GOT3 (cell line): ENCODE measurements at regions not wholly inside any gene's neighbourhood (a gene's known extent, or its start where the extent isn't known, plus 50 kb on each side); places are given as distances from the start of the nearest gene placed in this dataset.
"Not testable (repeated sequence)": the region's sequence is repeated elsewhere in the genome, so short reads cannot be mapped to it uniquely, and the experiment has no call there.

ENCODE experiments used
- DNase-seq: peaks from one replicate; lab custom pipeline; 2025; ENCODE audit warnings: mixed read lengths; lab: John Stamatoyannopoulos, UW

DNA sequence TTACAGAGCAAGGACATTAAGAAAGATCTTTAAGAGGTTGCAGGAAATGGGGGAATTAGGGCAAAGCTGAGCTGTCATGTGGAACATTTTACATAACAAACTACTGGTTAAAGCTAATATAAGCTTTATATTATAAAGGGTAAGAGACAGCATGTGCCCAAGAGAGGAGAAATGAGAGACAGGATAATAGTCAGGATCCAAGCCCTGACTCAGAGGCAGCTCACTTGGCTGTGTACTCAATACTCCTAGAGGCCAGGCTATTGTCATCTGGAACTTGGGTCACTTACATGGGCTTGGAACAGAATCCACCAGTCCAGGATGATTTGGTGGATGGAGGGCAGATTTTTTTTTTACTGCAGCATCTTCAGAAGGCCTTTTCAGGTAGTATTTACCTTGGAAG, 418.6 kb upstream of the ZMIZ1 start:
- DNase-seq = no peak

GRCh38 chr10:78651287-78651686, 417.5 kb upstream of the ZMIZ1 start:
- DNase-seq = no peak

- no peak for DNase-seq
Measured at GRCh38 chr10:78653555-78653954, 415.2 kb upstream of the ZMIZ1 start.

DNA sequence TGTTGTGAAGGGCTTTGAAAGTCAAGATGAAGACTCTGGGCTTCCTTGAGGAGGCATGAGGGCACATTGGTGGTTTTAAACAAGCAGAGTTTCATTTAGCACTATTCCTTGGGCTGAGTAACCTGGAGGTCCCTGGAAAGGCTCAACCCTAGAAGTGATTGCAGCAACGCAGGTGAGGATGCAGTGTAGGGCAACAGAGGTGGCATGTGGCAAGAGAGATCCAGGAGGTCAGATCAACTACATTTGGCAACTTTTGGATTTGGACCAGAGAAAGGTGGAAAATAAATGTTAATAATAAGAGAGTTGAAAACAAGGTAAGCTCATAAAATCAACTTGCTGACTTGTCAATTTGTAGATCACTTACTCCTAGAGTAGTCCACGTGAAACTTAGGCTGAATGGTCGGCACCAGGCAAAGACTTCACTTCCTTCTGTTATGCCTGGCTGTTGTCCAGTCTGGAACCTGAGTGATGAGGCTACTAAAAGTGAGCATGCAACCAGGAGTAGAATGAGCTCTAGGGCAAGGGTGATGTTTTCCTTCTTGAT, 414.6 kb upstream of the ZMIZ1 start:
- DNase-seq = no peak

DNA sequence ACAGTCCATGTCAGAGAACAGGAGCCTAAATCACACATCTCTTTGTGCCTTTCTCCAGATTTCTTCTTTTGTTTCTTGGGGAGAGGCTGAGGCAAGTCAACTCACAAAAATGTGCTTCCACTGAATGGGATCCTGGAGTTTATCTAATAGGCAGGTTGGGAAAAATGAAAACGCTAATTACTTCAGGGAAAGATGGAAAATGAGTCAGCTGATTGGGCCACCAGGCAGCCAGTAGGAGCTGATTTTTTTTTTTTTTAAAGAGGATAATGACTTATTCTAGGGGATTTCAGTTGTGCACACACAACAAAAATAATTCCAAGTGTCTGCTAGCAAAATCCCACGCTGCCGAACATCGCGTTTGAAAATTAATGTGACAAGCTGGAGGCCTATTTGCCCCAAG, 412.8 kb upstream of the ZMIZ1 start:
- no peak for DNase-seq

- no peak for DNase-seq
Measured at GRCh38 chr10:78656417-78657162, 412.2 kb upstream of the ZMIZ1 start.

DNA sequence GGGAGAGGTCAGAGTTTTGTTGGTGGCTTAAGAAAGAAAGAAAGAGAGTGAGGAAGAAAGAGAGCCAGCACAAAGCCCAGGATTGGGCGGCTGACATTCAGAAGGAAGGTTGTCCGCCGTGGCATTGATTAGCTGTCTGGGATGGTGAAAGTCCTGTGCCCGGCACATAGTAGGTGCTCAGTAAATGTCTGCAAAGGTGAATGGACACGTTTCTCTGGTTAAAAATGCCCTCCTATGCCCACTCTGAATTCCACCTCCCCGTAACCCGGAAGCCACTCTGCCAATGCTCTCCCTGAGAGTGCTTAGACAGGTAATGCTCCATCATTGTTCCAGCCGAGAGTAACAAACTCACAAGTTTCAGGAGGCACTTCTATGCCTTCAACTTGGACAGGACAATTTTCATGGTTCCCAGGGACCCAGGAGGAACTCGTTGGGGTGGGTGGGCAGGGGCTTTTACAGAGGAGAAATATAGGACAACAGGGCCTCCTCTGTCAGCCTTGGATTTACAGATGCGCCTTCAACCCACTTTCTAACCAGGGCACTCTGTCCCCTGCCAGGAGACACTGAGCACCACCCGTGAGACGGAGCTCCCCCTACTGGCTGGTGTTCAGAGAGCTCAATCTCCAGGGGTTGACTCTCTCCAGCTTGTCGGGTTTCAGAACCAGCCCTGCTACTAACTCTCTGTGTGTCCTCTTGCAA, 411.5 kb upstream of the ZMIZ1 start:
- peak; percentile 16 for DNase-seq

DNA sequence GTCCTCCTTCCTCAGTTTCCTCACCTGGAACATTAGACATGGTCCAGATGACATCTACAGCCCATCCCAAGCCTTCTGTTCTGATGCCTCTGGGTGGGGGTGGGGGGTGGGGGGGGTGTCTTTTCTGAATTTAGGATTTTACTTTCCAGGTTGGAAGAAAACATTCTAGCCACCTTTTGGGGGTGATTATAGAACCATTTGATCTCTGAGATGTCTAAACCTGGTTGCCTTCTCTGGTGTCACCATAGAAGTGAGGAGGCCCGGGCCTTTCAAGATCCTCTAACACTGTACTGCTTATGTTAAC, 411.0 kb upstream of the ZMIZ1 start:
- DNase-seq = no peak

DNA sequence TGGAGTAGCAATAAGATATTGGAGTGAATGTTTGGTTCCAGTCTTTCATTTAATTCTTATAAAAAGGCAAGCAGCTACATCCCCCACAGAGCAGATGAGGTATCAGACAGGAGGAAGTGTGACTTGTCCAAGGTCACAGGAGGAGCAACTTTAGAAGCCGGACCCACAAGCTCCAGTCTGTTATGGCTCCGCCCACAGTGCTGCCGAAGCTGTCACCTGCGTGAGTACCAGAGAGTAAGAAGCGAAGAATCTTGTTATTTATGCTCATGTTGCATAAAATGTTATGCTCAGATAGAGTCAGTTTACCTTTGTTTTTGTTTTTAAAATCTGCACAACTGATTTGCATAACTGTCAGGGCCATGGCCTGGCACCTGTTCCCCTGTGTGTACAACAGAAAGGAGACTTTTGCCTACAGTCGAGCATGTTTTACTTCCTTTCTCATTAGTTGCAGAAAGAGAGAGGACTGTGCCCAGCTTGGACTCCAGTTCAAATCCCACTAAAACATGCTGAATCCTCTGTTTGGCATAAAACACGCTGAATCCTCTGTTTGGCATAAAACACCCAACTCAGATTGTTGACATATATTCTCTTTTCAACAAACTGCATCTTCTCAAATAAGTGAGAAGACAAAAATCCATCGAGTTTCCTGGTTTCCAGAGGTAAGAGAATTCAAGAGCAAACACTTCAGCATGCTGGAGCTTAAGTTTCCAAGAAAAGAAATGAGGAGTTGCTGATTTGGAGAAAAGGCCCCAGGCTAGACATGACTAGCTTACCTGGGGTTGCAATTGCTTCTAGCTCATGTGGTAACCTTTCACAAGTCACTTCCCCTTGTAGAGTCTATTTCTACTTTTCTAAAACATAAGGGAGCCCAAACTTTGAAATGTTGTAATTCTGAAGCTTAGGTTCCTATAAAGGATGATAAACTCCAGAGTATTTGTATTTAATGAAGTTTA, 409.8 kb upstream of the ZMIZ1 start:
- no peak for DNase-seq

- no peak for DNase-seq
Measured at GRCh38 chr10:78659598-78659967, 409.2 kb upstream of the ZMIZ1 start.

DNA sequence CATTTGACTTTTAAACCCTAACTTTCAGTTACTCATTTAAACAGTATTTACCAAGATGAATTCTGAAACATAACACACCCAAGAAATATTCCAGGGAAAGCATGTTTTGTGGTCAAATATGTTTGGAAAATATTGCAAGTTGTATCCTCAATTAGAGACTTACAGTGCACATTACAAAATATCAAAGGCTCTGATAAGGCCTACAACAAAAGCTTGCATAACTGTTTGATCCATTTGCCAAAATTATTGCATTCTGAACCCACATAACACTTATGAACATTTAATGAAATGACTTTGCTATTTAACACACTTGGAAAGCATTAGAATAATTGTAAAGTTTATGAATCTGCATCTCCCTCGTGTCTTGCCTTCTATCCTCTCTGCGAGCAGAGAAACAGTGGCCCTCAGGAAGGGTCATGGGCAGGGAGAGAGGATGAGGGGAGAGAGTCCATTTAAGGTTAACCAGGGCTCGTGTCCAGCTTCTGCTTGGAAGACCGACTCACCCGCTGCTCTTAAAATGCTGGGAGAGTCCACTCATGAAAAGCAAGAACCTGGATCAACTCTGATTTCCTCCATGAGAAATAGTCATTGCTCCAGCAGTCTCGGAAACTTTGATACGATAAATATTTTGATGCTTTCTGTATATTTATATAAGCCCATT, 408.2 kb upstream of the ZMIZ1 start:
- no peak for DNase-seq

DNA sequence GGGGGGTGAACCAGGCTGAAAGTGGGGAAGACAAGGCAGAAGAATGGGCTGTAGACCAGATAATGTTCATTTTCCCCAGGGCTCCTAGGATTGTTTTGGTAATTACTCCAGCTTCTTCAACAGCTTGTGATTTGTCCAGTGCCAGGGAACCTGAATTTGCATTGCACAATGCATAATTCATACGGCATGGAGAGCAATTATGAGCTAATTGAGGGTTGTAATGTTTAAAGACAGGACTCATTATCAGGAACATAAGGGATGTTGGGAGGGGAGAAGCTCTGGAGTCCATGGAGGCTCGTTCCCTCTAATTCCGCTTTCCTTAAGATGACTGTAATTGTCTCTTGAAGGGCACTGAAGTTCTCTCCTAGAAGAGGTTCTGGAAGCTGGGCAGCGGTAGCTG, 405.0 kb upstream of the ZMIZ1 start:
- no peak for DNase-seq

DNA sequence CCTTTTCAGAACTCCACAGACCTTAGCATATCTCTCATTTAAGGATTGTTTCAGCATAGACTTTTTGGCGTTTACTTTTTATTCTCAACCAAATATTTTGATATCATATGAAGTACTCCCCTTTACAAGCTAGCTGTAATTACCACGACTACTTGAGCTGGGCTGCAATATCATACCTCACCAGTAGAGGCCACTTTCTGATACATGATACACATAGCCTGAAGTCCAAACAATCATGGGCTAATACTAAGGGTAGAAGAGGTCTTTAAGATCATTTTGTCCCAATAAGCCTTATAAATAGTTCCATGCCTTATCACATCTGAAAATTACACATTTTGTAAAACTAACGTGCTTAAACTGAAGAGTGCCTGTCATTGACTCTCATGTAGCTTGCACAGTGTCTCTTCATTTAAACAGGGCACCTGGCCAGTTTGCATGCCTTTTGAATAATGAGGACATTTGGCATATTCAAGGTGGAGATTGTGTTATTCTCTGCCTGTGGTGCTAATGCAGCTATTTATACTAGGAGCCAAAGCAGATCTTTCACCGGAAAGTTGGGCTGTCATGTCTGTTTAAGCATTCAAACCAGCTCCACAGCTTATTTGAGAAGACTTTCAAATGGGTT, 403.7 kb upstream of the ZMIZ1 start:
- DNase-seq = no peak

- no peak for DNase-seq
Measured at GRCh38 chr10:78672918-78673317, 395.8 kb upstream of the ZMIZ1 start.

DNA sequence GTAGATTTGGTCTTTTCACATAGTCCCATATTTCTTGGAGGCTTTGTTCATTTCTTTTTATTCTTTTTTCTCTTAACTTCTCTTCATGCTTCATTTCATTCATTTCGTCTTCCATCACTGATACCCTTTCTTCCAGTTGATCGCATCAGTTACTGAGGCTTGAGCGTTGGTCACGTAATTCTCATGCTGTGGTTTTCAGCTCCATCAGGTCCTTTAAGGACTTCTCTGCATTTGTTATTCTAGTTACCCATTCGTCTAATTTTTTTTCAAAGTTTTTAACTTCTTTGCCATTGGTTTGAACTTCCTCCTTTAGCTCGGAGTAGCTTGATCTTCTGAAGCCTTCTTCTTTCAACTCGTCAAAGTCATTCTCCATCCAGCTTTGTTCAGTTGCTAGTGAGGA, 387.6 kb upstream of the ZMIZ1 start:
- not testable (repeated sequence) for DNase-seq

- DNase-seq = not testable (repeated sequence)
Measured at GRCh38 chr10:78681986-78682385, 386.8 kb upstream of the ZMIZ1 start.

DNA sequence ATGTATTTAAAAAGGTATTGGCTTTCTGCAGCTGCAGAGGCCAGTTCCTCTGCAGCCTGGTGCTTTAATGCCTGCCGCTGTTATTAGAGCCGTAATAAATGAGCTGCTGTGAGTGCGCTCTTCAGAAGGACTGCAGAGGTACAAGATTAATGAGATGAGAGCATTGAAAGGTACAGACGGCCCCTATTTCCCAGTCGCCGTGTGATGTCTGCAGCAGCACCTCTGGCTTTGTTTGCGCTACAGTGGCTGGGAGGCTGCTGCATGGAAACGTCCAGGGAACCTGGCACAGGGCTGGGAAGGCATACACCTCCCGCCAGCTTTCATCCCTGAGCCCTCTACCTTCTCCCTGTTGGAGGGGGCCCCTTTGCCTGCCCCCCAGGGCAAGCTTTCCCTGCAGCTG, 383.8 kb upstream of the ZMIZ1 start:
- no peak for DNase-seq

DNA sequence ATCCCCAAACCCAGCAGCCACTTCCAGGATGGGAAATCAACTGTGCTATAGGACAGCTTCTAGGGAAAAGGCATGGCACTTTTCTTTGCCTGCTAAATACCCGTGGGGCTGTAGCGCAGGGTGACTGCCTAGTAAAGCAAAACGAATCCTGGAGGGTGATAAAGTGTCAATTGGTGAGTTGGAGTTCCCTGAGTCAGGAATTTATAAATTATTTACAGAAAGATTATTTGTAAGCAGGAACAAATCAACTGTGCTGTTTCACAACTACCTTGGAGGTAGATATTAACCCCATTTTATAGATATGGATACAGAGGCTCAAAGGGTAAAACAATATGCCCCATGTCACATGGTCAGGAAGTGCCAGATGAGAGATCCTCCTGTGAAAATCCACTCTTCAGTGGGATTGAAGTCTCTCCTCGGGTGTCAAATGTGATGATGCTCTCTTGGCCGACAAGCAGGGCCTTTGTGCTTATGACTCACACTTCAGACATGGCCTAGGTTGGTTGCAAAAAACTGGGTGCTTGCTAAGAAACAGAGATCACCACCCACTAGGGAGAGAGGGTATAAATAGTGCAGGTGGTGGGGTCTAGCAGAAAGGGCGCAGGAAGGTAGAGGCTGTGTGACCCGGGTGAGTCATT, 383.2 kb upstream of the ZMIZ1 start:
- no peak for DNase-seq

GRCh38 chr10:78686444-78687060, 382.2 kb upstream of the ZMIZ1 start:
- no peak for DNase-seq

GRCh38 chr10:78687626-78688025, 381.1 kb upstream of the ZMIZ1 start:
- no peak for DNase-seq
